ENCODE measurements at regions not wholly inside any gene's neighbourhood (a gene's known extent, or its start where the extent isn't known, plus 50 kb on each side); places are given as distances from the start of the nearest gene placed in this dataset.
A peak's percentile ranks its signal among the peaks of the same experiment; 100 is the strongest.

- in situ Hi-C loops (cut with HindIII; ENCODE audit: low pct_unique_long_range_greater_than_20kb, low sequenced_read_pairs): no loop called here
- peak in 1 of 2 experiments; percentile 92 for DNase-seq (ENCODE audit: low read depth in 1 of 2, low spot score in 1 of 2)
- TF ChIP-seq JUND (IDR thresholded peaks at IDR 0.05; ENCODE audit: low read depth): no peak
These were observed 223.7 kb downstream of the SNX10 start for GRCh38 chr7:26515314-26515842.

GRCh38 chr7:26520483-26520882 lies 228.8 kb downstream of the SNX10 start:
- no peak for TF ChIP-seq JUND (IDR thresholded peaks at IDR 0.05; ENCODE audit: low read depth)
- no peak for DNase-seq (ENCODE audit: low read depth in 1 of 2, low spot score in 1 of 2)
- in situ Hi-C loops (cut with HindIII; ENCODE audit: low pct_unique_long_range_greater_than_20kb, low sequenced_read_pairs): no loop called here

- no peak for DNase-seq (ENCODE audit: low read depth in 1 of 2, low spot score in 1 of 2)
- in situ Hi-C loops (cut with HindIII; ENCODE audit: low pct_unique_long_range_greater_than_20kb, low sequenced_read_pairs): no loop called here
These were observed 231.0 kb downstream of the SNX10 start for GRCh38 chr7:26522633-26523032.

GRCh38 chr7:26525398-26526264 lies 234.0 kb downstream of the SNX10 start:
- in situ Hi-C loops (cut with HindIII; ENCODE audit: low pct_unique_long_range_greater_than_20kb, low sequenced_read_pairs): no loop called here
- no peak for DNase-seq (ENCODE audit: low read depth in 1 of 2, low spot score in 1 of 2)
- no peak for TF ChIP-seq JUND (IDR thresholded peaks at IDR 0.05; ENCODE audit: low read depth)

More at GRCh38 chr7:26522633-26523032, 231.0 kb downstream of the SNX10 start:
- TF ChIP-seq JUND (IDR thresholded peaks at IDR 0.05; ENCODE audit: low read depth): no peak

GRCh38 chr7:26526265-26526587 lies 234.6 kb downstream of the SNX10 start:
- no peak for TF ChIP-seq JUND (IDR thresholded peaks at IDR 0.05; ENCODE audit: low read depth)
- DNase-seq (ENCODE audit: low read depth in 1 of 2, low spot score in 1 of 2): no peak
- in situ Hi-C loops (cut with HindIII; ENCODE audit: low pct_unique_long_range_greater_than_20kb, low sequenced_read_pairs): no loop called here

GRCh38 chr7:26531926-26532325 lies 240.3 kb downstream of the SNX10 start:
- TF ChIP-seq JUND (IDR thresholded peaks at IDR 0.05; ENCODE audit: low read depth): no peak
- DNase-seq (ENCODE audit: low read depth in 1 of 2, low spot score in 1 of 2): no peak
- in situ Hi-C loops (cut with HindIII; ENCODE audit: low pct_unique_long_range_greater_than_20kb, low sequenced_read_pairs): no loop called here

- TF ChIP-seq JUND (IDR thresholded peaks at IDR 0.05; ENCODE audit: low read depth): no peak
- no peak for DNase-seq (ENCODE audit: low read depth in 1 of 2, low spot score in 1 of 2)
- in situ Hi-C loops (cut with HindIII; ENCODE audit: low pct_unique_long_range_greater_than_20kb, low sequenced_read_pairs): no loop called here
These were observed 240.8 kb downstream of the SNX10 start for GRCh38 chr7:26532471-26532870.

- no peak for TF ChIP-seq JUND (IDR thresholded peaks at IDR 0.05; ENCODE audit: low read depth)
- DNase-seq (ENCODE audit: low read depth in 1 of 2, low spot score in 1 of 2): no peak
- in situ Hi-C loops (cut with HindIII; ENCODE audit: low pct_unique_long_range_greater_than_20kb, low sequenced_read_pairs): no loop called here
These were observed 241.6 kb downstream of the SNX10 start for GRCh38 chr7:26533217-26533616.

GRCh38 chr7:26534649-26535482 lies 243.2 kb downstream of the SNX10 start:
- in situ Hi-C loops (cut with HindIII; ENCODE audit: low pct_unique_long_range_greater_than_20kb, low sequenced_read_pairs): no loop called here
- no peak for DNase-seq (ENCODE audit: low read depth in 1 of 2, low spot score in 1 of 2)
- no peak for TF ChIP-seq JUND (IDR thresholded peaks at IDR 0.05; ENCODE audit: low read depth)

GRCh38 chr7:26535483-26536007 lies 243.9 kb downstream of the SNX10 start:
- TF ChIP-seq JUND (IDR thresholded peaks at IDR 0.05; ENCODE audit: low read depth): no peak
- no peak for DNase-seq (ENCODE audit: low read depth in 1 of 2, low spot score in 1 of 2)
- in situ Hi-C loops (cut with HindIII; ENCODE audit: low pct_unique_long_range_greater_than_20kb, low sequenced_read_pairs): no loop called here

GRCh38 chr7:26538216-26538615 lies 246.6 kb downstream of the SNX10 start:
- in situ Hi-C loops (cut with HindIII; ENCODE audit: low pct_unique_long_range_greater_than_20kb, low sequenced_read_pairs): no loop called here
- no peak for TF ChIP-seq JUND (IDR thresholded peaks at IDR 0.05; ENCODE audit: low read depth)
- DNase-seq (ENCODE audit: low read depth in 1 of 2, low spot score in 1 of 2): peak in 1 of 2 experiments; percentile 18

GRCh38 chr7:26538689-26539088 lies 247.0 kb downstream of the SNX10 start:
- in situ Hi-C loops (cut with HindIII; ENCODE audit: low pct_unique_long_range_greater_than_20kb, low sequenced_read_pairs): no loop called here
- TF ChIP-seq JUND (IDR thresholded peaks at IDR 0.05; ENCODE audit: low read depth): no peak
- DNase-seq (ENCODE audit: low read depth in 1 of 2, low spot score in 1 of 2): peak in 1 of 2 experiments; percentile 34

- DNase-seq (ENCODE audit: low read depth in 1 of 2, low spot score in 1 of 2): no peak
- in situ Hi-C loops (cut with HindIII; ENCODE audit: low pct_unique_long_range_greater_than_20kb, low sequenced_read_pairs): no loop called here
- no peak for TF ChIP-seq JUND (IDR thresholded peaks at IDR 0.05; ENCODE audit: low read depth)
These were observed 251.7 kb downstream of the SNX10 start for GRCh38 chr7:26543340-26543739.
